ENCODE measurements at regions not wholly inside any gene's neighbourhood (a gene's known extent, or its start where the extent isn't known, plus 50 kb on each side); places are given as distances from the start of the nearest gene placed in this dataset.

GRCh38 chr9:6068983-6069382 is 53.6 kb upstream of the RANBP6 start:
- H3K4me3 ChIP-seq = no peak overlapping the region
- no peak overlapping the region for H3K27ac ChIP-seq
- no peaks in the 10 kb centered on the region for H3K27me3 ChIP-seq
- intact Hi-C loops (cut with DNase I; ENCODE audit: low total_unique reads) = no loop called here
- no peaks in the 10 kb centered on the region for H3K4me1 ChIP-seq
- H3K36me3 ChIP-seq = no peaks in the 10 kb centered on the region
- no peak for DNase-seq (ENCODE audit: low spot score in 2 of 2)
- TF ChIP-seq POLR2A (IDR thresholded peaks at IDR 0.05) = no peak
- no peak for TF ChIP-seq POLR2AphosphoS5 (IDR thresholded peaks at IDR 0.05)
- TF ChIP-seq, protein P1, sequence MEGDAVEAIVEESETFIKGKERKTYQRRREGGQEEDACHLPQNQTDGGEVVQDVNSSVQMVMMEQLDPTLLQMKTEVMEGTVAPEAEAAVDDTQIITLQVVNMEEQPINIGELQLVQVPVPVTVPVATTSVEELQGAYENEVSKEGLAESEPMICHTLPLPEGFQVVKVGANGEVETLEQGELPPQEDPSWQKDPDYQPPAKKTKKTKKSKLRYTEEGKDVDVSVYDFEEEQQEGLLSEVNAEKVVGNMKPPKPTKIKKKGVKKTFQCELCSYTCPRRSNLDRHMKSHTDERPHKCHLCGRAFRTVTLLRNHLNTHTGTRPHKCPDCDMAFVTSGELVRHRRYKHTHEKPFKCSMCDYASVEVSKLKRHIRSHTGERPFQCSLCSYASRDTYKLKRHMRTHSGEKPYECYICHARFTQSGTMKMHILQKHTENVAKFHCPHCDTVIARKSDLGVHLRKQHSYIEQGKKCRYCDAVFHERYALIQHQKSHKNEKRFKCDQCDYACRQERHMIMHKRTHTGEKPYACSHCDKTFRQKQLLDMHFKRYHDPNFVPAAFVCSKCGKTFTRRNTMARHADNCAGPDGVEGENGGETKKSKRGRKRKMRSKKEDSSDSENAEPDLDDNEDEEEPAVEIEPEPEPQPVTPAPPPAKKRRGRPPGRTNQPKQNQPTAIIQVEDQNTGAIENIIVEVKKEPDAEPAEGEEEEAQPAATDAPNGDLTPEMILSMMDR (IDR thresholded peaks at IDR 0.05) = no peak
- H3K9me3 ChIP-seq = no peaks in the 10 kb centered on the region

DNA sequence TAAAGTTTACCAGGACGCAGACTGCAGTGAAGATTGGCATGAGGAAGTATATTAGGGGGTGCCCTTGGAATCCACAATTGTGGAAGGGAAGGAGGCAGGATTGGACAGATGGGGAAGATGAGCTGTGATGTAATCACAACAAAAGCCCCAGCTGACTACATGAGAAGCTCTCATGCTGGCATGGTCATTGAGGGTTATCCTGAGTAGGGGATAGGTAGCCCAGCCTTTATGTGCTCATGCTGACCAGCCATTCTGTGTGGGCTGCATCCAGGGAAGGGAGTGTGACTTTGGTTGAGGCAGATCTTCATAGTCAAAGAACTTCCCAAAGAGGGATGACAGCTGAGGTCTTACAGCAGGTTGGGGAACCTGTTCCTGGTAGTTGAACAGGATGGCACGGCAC is 52.0 kb upstream of the RANBP6 start:
- Histone ChIP-seq H3K4me3 (no peak overlapping the region), H3K27ac (no peak overlapping the region), H3K9me3 (no peaks in the 10 kb centered on the region), H3K27me3 (no peaks in the 10 kb centered on the region), H3K4me1 (no peaks in the 10 kb centered on the region), H3K36me3 (no peaks in the 10 kb centered on the region)
- DNase-seq (ENCODE audit: low spot score in 2 of 2) = no peak
- no peak for TF ChIP-seq POLR2A (IDR thresholded peaks at IDR 0.05)
- TF ChIP-seq POLR2AphosphoS5 (IDR thresholded peaks at IDR 0.05) = no peak
- TF ChIP-seq, protein P1 (IDR thresholded peaks at IDR 0.05) = no peak
- intact Hi-C loops (cut with DNase I; ENCODE audit: low total_unique reads) = no loop called here
